ENCODE measurements at regions not wholly inside any gene's neighbourhood (a gene's known extent, or its start where the extent isn't known, plus 50 kb on each side); places are given as distances from the start of the nearest gene placed in this dataset.
"Not testable (repeated sequence)": the region's sequence is repeated elsewhere in the genome, so short reads cannot be mapped to it uniquely, and the experiment has no call there.

- intact Hi-C loops (cut with DNase I): no loop called here
- DNase-seq: no peak
- ATAC-seq: no peak
Measured at GRCh38 chr16:86224629-86225028, 285.7 kb upstream of the FOXF1 start.

DNA sequence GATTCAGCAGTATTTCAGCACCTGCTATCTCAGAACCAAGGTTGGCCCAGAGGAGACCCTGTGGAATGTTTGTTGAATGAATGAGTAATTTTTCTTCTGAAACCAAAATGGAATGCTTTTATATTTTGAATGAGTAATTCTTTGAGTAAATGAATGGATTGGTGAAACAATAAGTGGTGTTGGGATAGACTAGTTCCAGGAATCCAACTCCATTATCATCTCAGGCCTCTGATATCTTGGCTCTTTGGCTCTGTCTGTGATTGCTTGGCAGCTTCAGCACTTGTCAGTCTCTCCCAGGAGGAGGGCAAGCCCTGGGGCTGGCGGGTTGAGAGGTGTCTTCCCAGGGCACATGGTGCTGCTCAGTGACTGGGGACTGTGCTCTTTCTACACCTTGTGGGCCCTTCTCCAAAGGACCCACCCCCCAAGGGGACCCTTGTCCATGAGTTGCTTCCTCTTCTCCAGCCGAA lies 284.4 kb upstream of the FOXF1 start:
- intact Hi-C loops (cut with DNase I): no loop called here
- DNase-seq: no peak
- peak in 1 of 2 donors; percentile 33 for ATAC-seq

GRCh38 chr16:86227041-86227440 lies 283.3 kb upstream of the FOXF1 start:
- no peak for ATAC-seq
- intact Hi-C loops (cut with DNase I): no loop called here
- DNase-seq: no peak

DNA sequence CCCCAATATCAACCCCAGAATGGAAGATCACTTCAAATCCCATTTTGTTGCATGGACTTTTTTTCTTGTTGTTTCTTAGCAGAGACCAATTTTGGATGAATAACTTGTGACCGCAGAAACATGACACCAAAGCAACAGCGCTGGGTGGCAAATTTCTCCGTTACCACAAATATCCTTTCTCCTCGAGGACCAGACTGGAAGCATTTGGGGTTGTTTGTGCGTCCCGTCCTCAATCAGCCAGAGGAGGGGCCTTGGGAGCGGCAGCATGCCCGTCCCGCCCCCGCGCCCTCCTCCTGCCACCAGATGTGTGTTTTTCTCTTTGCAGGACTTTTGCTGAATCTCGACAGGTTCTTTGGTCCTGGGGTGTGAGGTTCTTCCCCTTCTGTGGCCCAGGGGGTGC lies 282.5 kb upstream of the FOXF1 start:
- intact Hi-C loops (cut with DNase I): no loop called here
- DNase-seq (no peak), ATAC-seq (no peak)

GRCh38 chr16:86228713-86229112 lies 281.6 kb upstream of the FOXF1 start:
- ATAC-seq: no peak

DNA sequence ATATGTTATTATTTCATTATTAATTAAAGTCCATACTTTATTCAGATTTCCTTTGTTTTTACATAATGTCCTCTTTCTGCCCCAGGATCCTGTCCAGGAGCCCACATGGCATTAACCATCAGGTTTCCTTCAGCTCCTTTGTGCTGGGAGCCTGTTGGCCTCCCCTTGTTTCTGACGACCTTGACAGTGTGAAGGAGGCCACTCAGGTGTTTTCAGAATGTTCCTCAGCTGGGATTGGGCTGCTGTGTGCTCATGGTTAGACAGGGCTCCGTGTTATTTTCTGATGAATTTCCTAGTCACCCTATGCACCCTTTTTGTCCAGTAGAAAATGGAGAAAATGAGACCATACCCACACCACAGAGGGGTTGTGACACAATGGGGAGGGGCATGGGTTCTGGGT lies 281.0 kb upstream of the FOXF1 start:
- ATAC-seq (no peak), DNase-seq (no peak)

More at GRCh38 chr16:86228713-86229112, 281.6 kb upstream of the FOXF1 start:
- no peak for DNase-seq
- intact Hi-C loops (cut with DNase I): no loop called here

GRCh38 chr16:86229866-86230656 lies 280.3 kb upstream of the FOXF1 start:
- intact Hi-C loops (cut with DNase I): no loop called here
- DNase-seq: no peak
- no peak for ATAC-seq

More for the DNA sequence above, 281.0 kb upstream of the FOXF1 start:
- intact Hi-C loops (cut with DNase I): no loop called here

DNA sequence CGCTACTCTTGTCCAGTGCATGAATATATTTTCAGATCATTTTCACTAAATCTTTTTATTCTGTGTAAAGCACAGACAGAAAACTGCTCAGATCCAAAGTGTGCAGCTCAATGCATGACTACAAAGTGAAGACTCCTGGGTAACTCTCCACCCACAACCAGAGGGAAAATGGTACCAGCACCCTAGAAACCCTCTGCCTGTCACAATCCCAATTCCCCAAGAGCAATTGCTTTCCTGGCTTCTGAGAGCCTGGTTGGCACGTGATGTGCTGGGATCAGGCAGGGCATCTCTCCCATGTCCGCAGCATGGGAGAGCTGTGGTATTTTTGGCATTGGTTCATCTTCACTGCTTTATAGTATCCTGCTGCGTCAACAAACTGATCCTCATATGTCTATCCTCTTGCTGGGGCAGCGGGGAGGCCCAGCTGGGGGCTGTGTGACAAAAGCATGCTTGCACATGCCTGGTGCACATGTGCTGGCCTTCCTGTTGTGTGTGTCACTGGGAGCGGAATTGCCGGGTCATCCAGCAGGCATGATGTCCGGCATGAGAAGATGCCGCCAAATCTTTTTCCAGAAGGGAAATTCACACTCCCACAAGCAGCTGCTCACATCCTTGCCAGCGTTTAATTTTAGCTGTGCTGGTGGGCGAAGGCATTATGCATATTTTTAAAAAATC lies 278.9 kb upstream of the FOXF1 start:
- DNase-seq: no peak
- intact Hi-C loops (cut with DNase I): no loop called here
- no peak for ATAC-seq

DNA sequence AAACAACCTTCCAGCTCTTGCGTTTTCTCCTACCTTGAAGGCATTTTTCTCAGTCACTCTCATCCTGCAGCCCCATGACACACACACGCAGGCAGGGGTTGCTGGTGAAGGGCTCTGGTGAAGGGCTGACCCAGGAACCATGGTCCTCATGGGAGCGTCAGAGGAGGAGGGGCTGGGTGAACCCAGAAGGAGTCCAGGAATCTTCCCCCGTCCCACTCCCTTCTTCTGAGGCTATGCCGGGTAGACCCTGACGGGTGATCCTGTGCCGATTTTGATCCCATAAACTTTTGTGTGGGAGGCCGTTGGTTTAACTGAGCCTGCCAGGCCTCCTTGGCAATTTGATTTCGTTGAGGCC lies 278.4 kb upstream of the FOXF1 start:
- DNase-seq (no peak), ATAC-seq (no peak)
- intact Hi-C loops (cut with DNase I): no loop called here

- ATAC-seq: no peak
- DNase-seq: no peak
- intact Hi-C loops (cut with DNase I): no loop called here
Measured at GRCh38 chr16:86232496-86232895, 277.8 kb upstream of the FOXF1 start.

DNA sequence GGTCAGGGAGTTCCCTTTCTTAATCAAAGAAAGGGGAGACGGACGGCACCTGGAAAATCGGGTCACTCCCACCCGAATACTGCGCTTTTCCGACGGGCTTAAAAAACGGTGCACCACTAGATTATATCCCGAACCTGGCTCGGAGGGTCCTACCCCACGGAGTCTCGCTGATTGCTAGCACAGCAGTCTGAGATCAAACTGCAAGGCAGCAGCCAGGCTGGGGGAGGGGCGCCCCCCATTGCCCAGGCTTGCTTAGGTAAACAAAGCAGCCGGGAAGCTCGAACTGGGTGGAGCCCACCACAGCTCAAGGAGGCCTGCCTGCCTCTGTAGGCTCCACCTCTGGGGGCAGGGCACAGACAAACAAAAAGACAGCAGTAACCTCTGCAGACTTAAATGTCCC lies 276.8 kb upstream of the FOXF1 start:
- intact Hi-C loops (cut with DNase I); DNase-seq; ATAC-seq: not testable (repeated sequence)

DNA sequence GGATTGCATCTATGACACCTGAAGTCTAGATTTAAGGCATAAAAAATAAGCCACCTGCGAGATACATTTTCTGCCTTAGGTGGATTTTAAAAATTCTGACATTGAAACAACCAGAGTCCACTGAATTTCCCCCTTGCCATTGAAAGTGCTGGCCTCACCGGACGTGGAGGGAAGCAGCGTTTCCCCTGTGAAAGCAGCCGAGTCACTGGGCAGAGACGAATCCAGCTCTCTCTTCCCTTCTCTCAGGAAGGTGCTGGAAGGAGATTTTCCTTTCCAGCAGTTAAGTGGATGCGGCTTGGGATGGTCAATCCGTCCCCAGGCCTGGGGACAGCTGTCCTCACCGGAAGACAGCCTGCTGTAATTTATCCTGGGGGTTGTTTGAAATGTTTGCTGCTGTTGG lies 270.9 kb upstream of the FOXF1 start:
- DNase-seq (no peak), ATAC-seq (no peak)
- intact Hi-C loops (cut with DNase I): no loop called here

- ATAC-seq: no peak
- intact Hi-C loops (cut with DNase I): no loop called here
- DNase-seq: no peak
Measured at GRCh38 chr16:86240716-86241363, 269.5 kb upstream of the FOXF1 start.

DNA sequence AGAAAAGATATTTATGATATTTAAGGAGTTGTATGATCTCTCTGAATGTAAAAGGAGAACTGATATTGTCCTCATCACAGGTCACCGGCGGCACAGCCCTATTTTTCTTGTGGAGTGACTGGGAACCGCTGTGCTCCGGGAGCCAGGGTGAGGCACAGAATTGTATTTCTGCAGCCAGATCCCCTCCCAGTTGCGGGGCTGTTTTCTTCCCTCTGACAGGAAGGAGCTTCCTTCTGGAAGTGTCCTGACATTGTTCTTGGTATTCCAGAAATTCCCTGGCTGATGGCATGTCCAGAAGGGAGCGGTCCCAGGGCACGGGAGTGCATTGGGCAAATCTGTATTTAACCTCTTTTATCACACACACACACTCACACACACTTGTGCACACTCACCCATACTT lies 268.6 kb upstream of the FOXF1 start:
- no peak for DNase-seq
- intact Hi-C loops (cut with DNase I): no loop called here

GRCh38 chr16:86242244-86243122 lies 267.8 kb upstream of the FOXF1 start:
- intact Hi-C loops (cut with DNase I): no loop called here
- no peak for DNase-seq
- ATAC-seq: no peak

More for the DNA sequence above, 268.6 kb upstream of the FOXF1 start:
- ATAC-seq: no peak

GRCh38 chr16:86243123-86243473 lies 267.2 kb upstream of the FOXF1 start:
- intact Hi-C loops (cut with DNase I): no loop called here
- ATAC-seq (no peak), DNase-seq (no peak)

GRCh38 chr16:86243571-86244154 lies 266.7 kb upstream of the FOXF1 start:
- ATAC-seq (no peak), DNase-seq (no peak)
- intact Hi-C loops (cut with DNase I): no loop called here

GRCh38 chr16:86244158-86244557 lies 266.2 kb upstream of the FOXF1 start:
- no peak for DNase-seq
- intact Hi-C loops (cut with DNase I): no loop called here
- ATAC-seq: no peak

- DNase-seq (no peak), ATAC-seq (no peak)
- intact Hi-C loops (cut with DNase I): no loop called here
Measured at GRCh38 chr16:86244936-86245335, 265.4 kb upstream of the FOXF1 start.
